GM12878 (cell line): ENCODE measurements at regions not wholly inside any gene's neighbourhood (a gene's known extent, or its start where the extent isn't known, plus 50 kb on each side); places are given as distances from the start of the nearest gene placed in this dataset.

Source experiments
- ATAC-seq: fragments of 200-7000 bp; cut with Tn5 transposase; 3 replicates; pipeline ENCODE4 v1.9.1; 2020; ENCODE audit warnings: mild to moderate bottlenecking, moderate library complexity
- BruUV-seq: library from RNA; stranded (reverse); fragments of 400-500 nt; replicated peaks from 2 replicates; lab custom pipeline; 2021; lab: Mats Ljungman, UMichigan
- CTCF ChIA-PET: fragments of 300-600 bp; sonication (Branson Sonifier 250); formaldehyde crosslinking; extraction: SDS; loops from one replicate; lab custom pipeline; 2021; ENCODE audit warnings: inconsistent platforms; lab: Yijun Ruan, JAX
- POLR2A ChIA-PET: fragments of 350-600 bp; formaldehyde crosslinking; extraction: SDS; loops from one replicate; lab custom pipeline; 2021; ENCODE audit warnings: inconsistent platforms; lab: Charles Lee
- RAD21 ChIA-PET: fragments of 300-600 bp; sonication (Branson Sonifier 250); formaldehyde crosslinking; loops from one replicate; lab custom pipeline; 2023; ENCODE audit warnings: antibody characterized with exemption; ENCODE audit not compliant: unreplicated experiment; lab: Charles Lee
- SMC1A ChIA-PET: fragments of 300-600 bp; sonication (Branson Sonifier 250); formaldehyde crosslinking; loops from one replicate; lab custom pipeline; 2023; ENCODE audit not compliant: unreplicated experiment, uncharacterized antibody; lab: Charles Lee
- DNase-seq: peaks from one replicate; pipeline ENCODE4 v3.0.0-alpha.2; 2011; ENCODE audit warnings: low read depth, low spot score
- FAIRE-seq: peaks from 3 replicates; lab custom pipeline; 2011; peaks lifted over from hg19 to GRCh38; lab: Jason Lieb, UNC
- H2AFZ ChIP-seq: 2 replicates; pipeline ENCODE4 v1.6.0; 2011; ENCODE audit warnings: low read depth, low read length, control low read depth; ENCODE audit not compliant: control insufficient read depth
- H3K27ac ChIP-seq: 2 replicates; pipeline ENCODE4 v1.5.1; 2011; ENCODE audit warnings: control low read depth; ENCODE audit not compliant: control insufficient read depth, insufficient read depth
- H3K27me3 ChIP-seq, 2 experiments: replicated peaks in 1 of 2; 2 replicates each; pipeline versions ENCODE4 v1.6.0 to v1.6.1; 2011; ENCODE audit warnings: low read length in 1 of 2; ENCODE audit not compliant: control insufficient read depth in 2 of 2, insufficient read depth in 2 of 2
- H3K36me3 ChIP-seq, 2 experiments: 2 replicates each; pipeline ENCODE4 v1.5.1; 2011; ENCODE audit warnings: low read length in 1 of 2; ENCODE audit not compliant: control insufficient read depth in 2 of 2, insufficient read depth in 2 of 2
- H3K4me1 ChIP-seq: 2 replicates; pipeline ENCODE4 v1.6.1; 2011; ENCODE audit warnings: mild to moderate bottlenecking, low read length, moderate library complexity, mixed read lengths; ENCODE audit not compliant: control insufficient read depth, insufficient read depth
- H3K4me2 ChIP-seq: 2 replicates; pipeline ENCODE4 v1.6.0; 2011; ENCODE audit warnings: control low read depth; ENCODE audit not compliant: control insufficient read depth, insufficient read depth
- H3K4me3 ChIP-seq: fragments of 200-600 bp; sonication (generic); 2 replicates; pipeline ENCODE4 v1.5.1; 2016
- H3K79me2 ChIP-seq: 2 replicates; pipeline ENCODE4 v1.6.0; 2011; ENCODE audit warnings: low read length; ENCODE audit not compliant: control insufficient read depth, insufficient read depth
- H3K9ac ChIP-seq: 2 replicates; pipeline ENCODE4 v1.8.0; 2011; ENCODE audit warnings: low read length, control low read depth, mixed read lengths; ENCODE audit not compliant: control insufficient read depth, insufficient read depth
- H3K9me3 ChIP-seq: replicated peaks from 3 replicates; pipeline ENCODE4 v1.5.1; 2011; ENCODE audit warnings: mild to moderate bottlenecking, low read length; ENCODE audit not compliant: control insufficient read depth, insufficient read depth
- H4K20me1 ChIP-seq: 2 replicates; pipeline ENCODE4 v1.6.0; 2011; ENCODE audit not compliant: control insufficient read depth, insufficient read depth
- BRCA1 ChIP-seq: IDR thresholded peaks from 2 replicates; pipeline ENCODE4 v1.6.1; 2011; ENCODE audit warnings: low read depth, low read length, improper control_type of control experiment
- FOXK2 ChIP-seq: fragments of 450-650 bp; IDR thresholded peaks from 2 replicates; pipeline ENCODE4 v1.6.1; 2017; ENCODE audit warnings: mild to moderate bottlenecking, moderate library complexity
- FOXM1 ChIP-seq: IDR thresholded peaks from 2 replicates; pipeline ENCODE4 v1.6.1; 2012; ENCODE audit warnings: low read depth, mild to moderate bottlenecking, inconsistent platforms, low read length, moderate library complexity
- HDAC2 ChIP-seq: fragments of 200-600 bp; sonication (generic); IDR thresholded peaks from 2 replicates; pipeline ENCODE4 v1.6.1; 2017
- IKZF2 ChIP-seq, 2 experiments: fragments of 450-650 bp; IDR thresholded peaks; 2 replicates each; pipeline ENCODE4 v1.6.1; 2017; ENCODE audit warnings: mild to moderate bottlenecking in 2 of 2, moderate library complexity in 2 of 2
- MEF2A ChIP-seq: IDR thresholded peaks from 2 replicates; pipeline ENCODE4 v1.6.1; 2011; ENCODE audit warnings: low read depth, mild to moderate bottlenecking, low read length, moderate library complexity; ENCODE audit not compliant: insufficient read depth
- NFXL1 ChIP-seq: fragments of 450-650 bp; IDR thresholded peaks from 2 replicates; pipeline ENCODE4 v1.6.1; 2017; ENCODE audit warnings: antibody characterized with exemption, mild to moderate bottlenecking, borderline replicate concordance
- NRF1 ChIP-seq: conservative IDR thresholded peaks from 2 replicates; pipeline ENCODE4 v1.6.1; 2011; ENCODE audit warnings: mild to moderate bottlenecking, low read depth, low read length, improper control_type of control experiment
- RAD21 ChIP-seq: IDR thresholded peaks from 2 replicates; pipeline ENCODE4 v1.6.1; 2011; ENCODE audit warnings: mild to moderate bottlenecking, low read depth, low read length, moderate library complexity; ENCODE audit not compliant: insufficient read depth
- RELB ChIP-seq: fragments of 450-650 bp; IDR thresholded peaks from 2 replicates; pipeline ENCODE4 v1.6.1; 2017; ENCODE audit warnings: low read depth, mild to moderate bottlenecking, moderate library complexity
- RUNX3 ChIP-seq: IDR thresholded peaks from 2 replicates; pipeline ENCODE4 v1.6.1; 2012; ENCODE audit warnings: low read length, inconsistent platforms
- SMAD1 ChIP-seq: fragments of 450-650 bp; IDR thresholded peaks from 2 replicates; pipeline ENCODE4 v1.6.1; 2018; ENCODE audit warnings: mild to moderate bottlenecking, low read depth; ENCODE audit not compliant: partially characterized antibody
- SREBF1 ChIP-seq: IDR thresholded peaks from 2 replicates; pipeline ENCODE4 v1.6.1; 2012; ENCODE audit warnings: mild to moderate bottlenecking, low read length
- TAF1 ChIP-seq: IDR thresholded peaks from 2 replicates; pipeline ENCODE4 v1.6.1; 2011; ENCODE audit warnings: mild to moderate bottlenecking, low read depth, low read length, borderline replicate concordance
- WRNIP1 ChIP-seq: IDR thresholded peaks from 2 replicates; pipeline ENCODE4 v1.6.1; 2011; ENCODE audit warnings: low read depth, low read length, improper control_type of control experiment, borderline replicate concordance
- ZBTB11 ChIP-seq: fragments of 450-650 bp; formaldehyde crosslinking; IDR thresholded peaks from 2 replicates; pipeline ENCODE4 v1.5.0; 2022; ENCODE audit warnings: mild to moderate bottlenecking, missing genetic modification characterization
- ZNF207 ChIP-seq: fragments of 450-650 bp; IDR thresholded peaks from 2 replicates; pipeline ENCODE4 v1.6.1; 2014; ENCODE audit warnings: antibody characterized with exemption, mild to moderate bottlenecking, borderline replicate concordance
- WGBS: methylation state at CpG from one replicate; pipeline ENCODE4 v1.1.6; 2016; ENCODE audit warnings: low lambda C conversion rate; ENCODE audit not compliant: insufficient replicate concordance, insufficient coverage; ENCODE audit errors: missing lambda C conversion rate; 5-methylcytosine and 5-hydroxymethylcytosine counted together
- in situ Hi-C: fragments of 300-500 bp; cut with MboI; formaldehyde crosslinking; loops from 9 replicates; pipeline ENCODE4 v1.14.3; 2018; ENCODE audit warnings: mixed read lengths
- intact Hi-C: fragments of 100-400 bp; cut with micrococcal nuclease; formaldehyde crosslinking; loops from one replicate; pipeline ENCODE4 v1.14.2; 2022; ENCODE audit not compliant: unreplicated experiment

GRCh38 chr6:81901551-81901966, 149.1 kb upstream of the TENT5A start:
- intact Hi-C loops: no loop called here
- SMC1A ChIA-PET: interaction anchor here (1.2 to 3.2 kb wide), 11 partner anchors 9 to 166 kb away, joined by 3 to 16 read pairs (median 7); no protein-coding TSS in a partner anchor
- H3K4me2 ChIP-seq: no peak overlapping the region
- H4K20me1 ChIP-seq: no peaks in the 10 kb centered on the region
- WGBS: 0% methylated on average over 1 of the region's 1 CpG
- no peak overlapping the region for H3K27ac ChIP-seq
- no peaks in the 10 kb centered on the region for H3K79me2 ChIP-seq
- no peaks in the 10 kb centered on the region for H3K36me3 ChIP-seq
- in situ Hi-C loops: no loop called here
- no peak overlapping the region for H2AFZ ChIP-seq
- TF ChIP-seq SMAD1: no peak
- TF ChIP-seq TAF1: no peak
- no peak for TF ChIP-seq MEF2A
- TF ChIP-seq RELB: no peak
- TF ChIP-seq IKZF2 (IDR thresholded peaks at IDR 0.05): no peak
- TF ChIP-seq RAD21: no peak
- no peak for TF ChIP-seq HDAC2
- no peak for TF ChIP-seq FOXM1
- no peak for TF ChIP-seq NRF1
- no peak for TF ChIP-seq SREBF1
- TF ChIP-seq NFXL1: no peak
- TF ChIP-seq FOXK2: no peak
- no peak for TF ChIP-seq ZBTB11 (CRISPR knock-in tag)
- no peak for TF ChIP-seq WRNIP1
- TF ChIP-seq BRCA1: no peak
- no peak for TF ChIP-seq RUNX3
- no peak for TF ChIP-seq ZNF207
- FAIRE-seq: no peak
- no peak overlapping the region for H3K4me3 ChIP-seq
- no peak for DNase-seq
- no peaks in the 10 kb centered on the region for H3K27me3 ChIP-seq
- no TSS peak for BruUV-seq
- H3K9ac ChIP-seq: no peak overlapping the region
- CTCF ChIA-PET: interaction anchor here (1.6 to 1.8 kb wide), 3 partner anchors 38 to 93 kb away, joined by 3 to 6 read pairs (median 4); no protein-coding TSS in a partner anchor
- no peak for ATAC-seq
- no peaks in the 10 kb centered on the region for H3K9me3 ChIP-seq
- H3K4me1 ChIP-seq: no peaks in the 10 kb centered on the region
- RAD21 ChIA-PET: interaction anchor here (1.2 to 2.8 kb wide), 10 partner anchors 11 to 149 kb away, joined by 3 to 9 read pairs (median 5); partner anchors contain the start of gene TENT5A
- POLR2A ChIA-PET: interaction anchor here (1.1 kb wide), 1 partner anchor 32 kb away, joined by 3 read pairs; no protein-coding TSS in a partner anchor
